Karpas-422 (cell line): ENCODE measurements at regions not wholly inside any gene's neighbourhood (a gene's known extent, or its start where the extent isn't known, plus 50 kb on each side); places are given as distances from the start of the nearest gene placed in this dataset.

Source experiments
- DNase-seq: peaks from one replicate; pipeline ENCODE4 v3.0.0-alpha.2; 2015
- H2AFZ ChIP-seq: fragments of 200-600 bp; sonication (generic); 2 replicates; pipeline ENCODE4 v1.6.1; 2014; ENCODE audit warnings: antibody characterized with exemption, low read length, mixed read lengths
- H3K27ac ChIP-seq: fragments of 200-600 bp; sonication (generic); 2 replicates; pipeline ENCODE4 v1.5.1; 2014; ENCODE audit warnings: mild to moderate bottlenecking, low read length, moderate library complexity
- H3K27me3 ChIP-seq: fragments of 200-600 bp; sonication (generic); 2 replicates; pipeline ENCODE4 v1.6.1; 2014; ENCODE audit warnings: low read length, mixed read lengths
- H3K36me3 ChIP-seq: fragments of 200-600 bp; sonication (generic); 2 replicates; pipeline ENCODE4 v1.6.1; 2014; ENCODE audit warnings: low read length, mixed read lengths; ENCODE audit not compliant: insufficient read depth
- H3K4me1 ChIP-seq: fragments of 200-600 bp; sonication (generic); 2 replicates; pipeline ENCODE4 v1.6.1; 2014; ENCODE audit warnings: mild to moderate bottlenecking, low read length, mixed read lengths
- H3K4me2 ChIP-seq: fragments of 200-600 bp; sonication (generic); 2 replicates; pipeline ENCODE4 v1.6.1; 2014; ENCODE audit warnings: low read length, low read depth, mild to moderate bottlenecking; ENCODE audit not compliant: poor library complexity, severe bottlenecking
- H3K4me3 ChIP-seq: fragments of 200-600 bp; sonication (generic); 2 replicates; pipeline ENCODE4 v1.5.1; 2014; ENCODE audit warnings: mild to moderate bottlenecking, antibody characterized with exemption, low read length, mixed read lengths
- H3K79me2 ChIP-seq: fragments of 200-600 bp; sonication (generic); 2 replicates; pipeline ENCODE4 v1.6.1; 2014; ENCODE audit warnings: mild to moderate bottlenecking, low read length, mixed read lengths
- H3K9ac ChIP-seq: fragments of 200-600 bp; sonication (generic); 2 replicates; pipeline ENCODE4 v1.6.0; 2014; ENCODE audit warnings: low read length
- H3K9me2 ChIP-seq: fragments of 200-600 bp; sonication (generic), shearing (Covaris generic); replicated peaks from 2 replicates; pipeline ENCODE4 v1.6.0; 2014; ENCODE audit warnings: mild to moderate bottlenecking, low read length, moderate library complexity; ENCODE audit not compliant: insufficient read depth
- H3K9me3 ChIP-seq: fragments of 300-700, 200-600 bp; sonication (generic); 2 replicates; pipeline ENCODE4 v1.6.1; 2014; ENCODE audit warnings: low read length, mixed read lengths
- H4K20me1 ChIP-seq: fragments of 200-600 bp; sonication (generic); 2 replicates; pipeline ENCODE4 v1.6.1; 2014; ENCODE audit warnings: mild to moderate bottlenecking, antibody characterized with exemption, low read length, low read depth; ENCODE audit not compliant: insufficient read depth

GRCh38 chr9:75391497-75391896, 303.2 kb downstream of the OSTF1 start:
- Histone ChIP-seq H3K9me3 (no peaks in the 10 kb centered on the region), H3K27me3 (no peaks in the 10 kb centered on the region), H2AFZ (no peak overlapping the region), H4K20me1 (no peaks in the 10 kb centered on the region), H3K9ac (no peak overlapping the region), H3K4me1 (no peaks in the 10 kb centered on the region), H3K4me2 (no peak overlapping the region), H3K79me2 (no peaks in the 10 kb centered on the region), H3K4me3 (no peak overlapping the region), H3K36me3 (no peaks in the 10 kb centered on the region), H3K27ac (no peak overlapping the region), H3K9me2 (no peaks in the 10 kb centered on the region)
- DNase-seq, result no peak

DNA sequence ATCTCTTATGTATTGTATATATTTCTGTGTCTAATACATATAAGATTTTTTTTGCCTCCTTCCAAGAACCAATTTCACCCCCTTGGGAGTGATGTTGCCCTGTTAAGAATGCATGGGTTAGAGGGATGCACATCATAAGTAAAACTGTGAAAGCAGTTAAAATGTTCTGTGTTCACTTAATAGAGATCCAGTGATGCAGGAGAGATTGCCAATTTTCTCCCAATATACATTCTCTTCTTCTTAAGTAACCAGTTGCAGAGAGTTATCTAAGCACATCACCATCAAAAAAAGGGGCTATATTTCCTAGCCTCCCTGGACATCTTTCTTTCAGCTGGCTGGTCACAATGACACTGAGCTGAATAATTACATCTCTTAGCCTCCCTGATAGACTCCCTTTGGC, 307.0 kb downstream of the OSTF1 start:
- H3K79me2 ChIP-seq, result no peaks in the 10 kb centered on the region
- H2AFZ ChIP-seq, result no peak overlapping the region
- H3K4me1 ChIP-seq, result no peaks in the 10 kb centered on the region
- no peak overlapping the region for H3K4me3 ChIP-seq
- H3K9me2 ChIP-seq, result no peaks in the 10 kb centered on the region
- H3K27me3 ChIP-seq, result no peaks in the 10 kb centered on the region
- H3K27ac ChIP-seq, result no peak overlapping the region
- no peaks in the 10 kb centered on the region for H3K9me3 ChIP-seq
- DNase-seq, result no peak
- H3K4me2 ChIP-seq, result no peak overlapping the region
- no peaks in the 10 kb centered on the region for H3K36me3 ChIP-seq
- H4K20me1 ChIP-seq, result no peaks in the 10 kb centered on the region
- H3K9ac ChIP-seq, result no peak overlapping the region

- Histone ChIP-seq H3K79me2 (no peaks in the 10 kb centered on the region), H3K9ac (no peak overlapping the region), H3K9me2 (no peaks in the 10 kb centered on the region), H3K36me3 (no peaks in the 10 kb centered on the region), H3K4me3 (no peak overlapping the region), H3K9me3 (no peaks in the 10 kb centered on the region), H3K27ac (no peak overlapping the region), H3K4me2 (no peak overlapping the region), H4K20me1 (no peaks in the 10 kb centered on the region), H3K27me3 (no peaks in the 10 kb centered on the region), H2AFZ (no peak overlapping the region), H3K4me1 (no peaks in the 10 kb centered on the region)
- no peak for DNase-seq
Observed at GRCh38 chr9:75397836-75398235, 309.5 kb downstream of the OSTF1 start.

GRCh38 chr9:75408391-75408790, 320.1 kb downstream of the OSTF1 start:
- no peaks in the 10 kb centered on the region for H4K20me1 ChIP-seq
- H3K36me3 ChIP-seq, result no peaks in the 10 kb centered on the region
- no peak overlapping the region for H2AFZ ChIP-seq
- no peaks in the 10 kb centered on the region for H3K4me1 ChIP-seq
- no peaks in the 10 kb centered on the region for H3K27me3 ChIP-seq
- no peak overlapping the region for H3K9ac ChIP-seq
- no peak for DNase-seq
- H3K4me3 ChIP-seq, result no peak overlapping the region
- H3K9me2 ChIP-seq, result no peaks in the 10 kb centered on the region
- H3K9me3 ChIP-seq, result no peaks in the 10 kb centered on the region
- no peak overlapping the region for H3K27ac ChIP-seq
- H3K4me2 ChIP-seq, result no peak overlapping the region
- H3K79me2 ChIP-seq, result no peaks in the 10 kb centered on the region

DNA sequence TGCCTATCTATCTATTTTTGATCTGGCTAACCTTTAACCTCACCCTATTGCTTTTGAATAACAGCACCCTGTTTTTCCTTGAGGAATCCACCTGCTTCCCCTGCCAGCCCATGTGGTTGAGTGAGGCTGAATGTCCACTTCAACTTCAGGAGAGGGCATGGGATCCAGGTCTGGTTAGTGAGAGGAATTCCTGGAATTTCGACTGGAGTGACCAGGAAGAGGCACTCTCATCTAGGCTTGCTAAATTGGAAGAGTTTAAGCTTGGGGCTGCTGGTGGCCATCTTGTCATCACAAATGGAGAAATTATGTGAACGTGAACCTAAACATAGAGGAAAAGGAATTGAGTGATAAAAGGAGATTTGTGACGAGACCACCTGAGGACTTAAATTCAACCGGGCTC, 322.1 kb downstream of the OSTF1 start:
- H3K9me2 ChIP-seq, result no peaks in the 10 kb centered on the region
- no peak overlapping the region for H3K4me3 ChIP-seq
- no peak overlapping the region for H2AFZ ChIP-seq
- no peak for DNase-seq
- no peaks in the 10 kb centered on the region for H3K36me3 ChIP-seq
- H3K27me3 ChIP-seq, result no peaks in the 10 kb centered on the region
- no peaks in the 10 kb centered on the region for H3K9me3 ChIP-seq
- H3K79me2 ChIP-seq, result no peaks in the 10 kb centered on the region
- no peaks in the 10 kb centered on the region for H3K4me1 ChIP-seq
- H3K27ac ChIP-seq, result no peak overlapping the region
- no peaks in the 10 kb centered on the region for H4K20me1 ChIP-seq
- no peak overlapping the region for H3K9ac ChIP-seq
- H3K4me2 ChIP-seq, result no peak overlapping the region

GRCh38 chr9:75414371-75415160, 326.3 kb downstream of the OSTF1 start:
- Histone ChIP-seq H3K9me3 (no peaks in the 10 kb centered on the region), H3K4me1 (peaks cover 15% of the 10 kb centered on the region)
- DNase-seq, result no peak

DNA sequence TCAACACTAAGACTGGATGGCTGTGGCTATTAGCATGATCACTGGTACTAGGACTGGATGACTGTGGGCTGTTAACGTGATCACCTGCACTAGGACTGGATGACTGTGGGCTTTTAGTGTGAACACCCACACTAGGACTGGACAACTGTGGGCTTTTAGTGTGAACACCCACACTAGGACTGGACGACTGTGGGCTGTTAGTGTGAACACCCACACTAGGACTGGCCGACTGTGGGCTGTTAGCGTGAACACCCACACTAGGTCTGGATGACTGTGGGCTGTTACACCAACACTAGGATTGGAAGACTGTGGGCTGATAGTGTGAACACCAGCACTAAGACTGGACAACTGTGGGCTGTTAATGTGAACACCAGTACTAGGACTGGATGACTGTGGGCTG, 329.2 kb downstream of the OSTF1 start:
- H3K4me2 ChIP-seq, result no peak overlapping the region
- DNase-seq, result no peak
- H2AFZ ChIP-seq, result no peak overlapping the region
- no peaks in the 10 kb centered on the region for H3K9me3 ChIP-seq
- H3K4me3 ChIP-seq, result no peak overlapping the region
- H3K36me3 ChIP-seq, result no peaks in the 10 kb centered on the region
- H3K79me2 ChIP-seq, result no peaks in the 10 kb centered on the region
- peaks cover 27% of the 10 kb centered on the region for H3K4me1 ChIP-seq
- no peak overlapping the region for H3K27ac ChIP-seq
- no peaks in the 10 kb centered on the region for H3K9me2 ChIP-seq
- no peaks in the 10 kb centered on the region for H4K20me1 ChIP-seq
- no peaks in the 10 kb centered on the region for H3K27me3 ChIP-seq
- H3K9ac ChIP-seq, result no peak overlapping the region

More at GRCh38 chr9:75414371-75415160, 326.3 kb downstream of the OSTF1 start:
- no peaks in the 10 kb centered on the region for H3K9me2 ChIP-seq
- H3K9ac ChIP-seq, result no peak overlapping the region
- H4K20me1 ChIP-seq, result no peaks in the 10 kb centered on the region
- no peaks in the 10 kb centered on the region for H3K27me3 ChIP-seq
- no peak overlapping the region for H3K27ac ChIP-seq
- no peak overlapping the region for H3K4me3 ChIP-seq
- H2AFZ ChIP-seq, result no peak overlapping the region
- H3K4me2 ChIP-seq, result no peak overlapping the region
- H3K36me3 ChIP-seq, result no peaks in the 10 kb centered on the region
- H3K79me2 ChIP-seq, result no peaks in the 10 kb centered on the region

- Histone ChIP-seq H3K9ac (no peak overlapping the region), H2AFZ (no peak overlapping the region), H3K27me3 (no peaks in the 10 kb centered on the region), H3K4me3 (no peak overlapping the region), H3K9me2 (no peaks in the 10 kb centered on the region), H3K27ac (0 out of 2 replicates have a peak overlapping the region, but pooled peaks have one; percentile 37), H3K4me2 (peak overlapping the region; percentile 49), H3K36me3 (no peaks in the 10 kb centered on the region), H4K20me1 (no peaks in the 10 kb centered on the region), H3K79me2 (no peaks in the 10 kb centered on the region), H3K4me1 (peaks cover 36% of the 10 kb centered on the region), H3K9me3 (no peaks in the 10 kb centered on the region)
- DNase-seq, result peak; percentile 76
Observed at GRCh38 chr9:75418518-75418917, 330.2 kb downstream of the OSTF1 start.
